ENCODE measurements at regions not wholly inside any gene's neighbourhood (a gene's known extent, or its start where the extent isn't known, plus 50 kb on each side); places are given as distances from the start of the nearest gene placed in this dataset.

DNA sequence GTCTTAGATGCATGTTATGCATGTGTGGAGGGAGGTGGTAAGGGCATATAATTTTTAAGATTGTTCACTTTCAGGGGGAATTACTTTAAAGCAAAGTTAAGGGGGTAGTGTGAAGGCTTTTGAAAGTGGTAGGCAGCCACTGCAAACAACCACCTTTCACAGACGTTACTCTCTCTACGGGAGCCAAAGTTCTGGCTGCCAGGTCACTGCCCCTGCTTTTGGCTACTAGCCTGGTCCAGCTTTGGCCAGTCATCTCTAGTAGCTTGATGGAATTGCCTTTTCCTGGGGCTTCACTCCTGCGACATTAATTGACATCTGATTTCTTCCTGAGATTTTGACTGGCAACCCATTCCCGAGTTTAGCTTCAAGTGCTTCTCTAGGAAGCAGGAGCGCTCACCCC, 397.5 kb downstream of the CDH11 start:
- TF ChIP-seq, protein P1, sequence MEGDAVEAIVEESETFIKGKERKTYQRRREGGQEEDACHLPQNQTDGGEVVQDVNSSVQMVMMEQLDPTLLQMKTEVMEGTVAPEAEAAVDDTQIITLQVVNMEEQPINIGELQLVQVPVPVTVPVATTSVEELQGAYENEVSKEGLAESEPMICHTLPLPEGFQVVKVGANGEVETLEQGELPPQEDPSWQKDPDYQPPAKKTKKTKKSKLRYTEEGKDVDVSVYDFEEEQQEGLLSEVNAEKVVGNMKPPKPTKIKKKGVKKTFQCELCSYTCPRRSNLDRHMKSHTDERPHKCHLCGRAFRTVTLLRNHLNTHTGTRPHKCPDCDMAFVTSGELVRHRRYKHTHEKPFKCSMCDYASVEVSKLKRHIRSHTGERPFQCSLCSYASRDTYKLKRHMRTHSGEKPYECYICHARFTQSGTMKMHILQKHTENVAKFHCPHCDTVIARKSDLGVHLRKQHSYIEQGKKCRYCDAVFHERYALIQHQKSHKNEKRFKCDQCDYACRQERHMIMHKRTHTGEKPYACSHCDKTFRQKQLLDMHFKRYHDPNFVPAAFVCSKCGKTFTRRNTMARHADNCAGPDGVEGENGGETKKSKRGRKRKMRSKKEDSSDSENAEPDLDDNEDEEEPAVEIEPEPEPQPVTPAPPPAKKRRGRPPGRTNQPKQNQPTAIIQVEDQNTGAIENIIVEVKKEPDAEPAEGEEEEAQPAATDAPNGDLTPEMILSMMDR (IDR thresholded peaks at IDR 0.05), result no peak

DNA sequence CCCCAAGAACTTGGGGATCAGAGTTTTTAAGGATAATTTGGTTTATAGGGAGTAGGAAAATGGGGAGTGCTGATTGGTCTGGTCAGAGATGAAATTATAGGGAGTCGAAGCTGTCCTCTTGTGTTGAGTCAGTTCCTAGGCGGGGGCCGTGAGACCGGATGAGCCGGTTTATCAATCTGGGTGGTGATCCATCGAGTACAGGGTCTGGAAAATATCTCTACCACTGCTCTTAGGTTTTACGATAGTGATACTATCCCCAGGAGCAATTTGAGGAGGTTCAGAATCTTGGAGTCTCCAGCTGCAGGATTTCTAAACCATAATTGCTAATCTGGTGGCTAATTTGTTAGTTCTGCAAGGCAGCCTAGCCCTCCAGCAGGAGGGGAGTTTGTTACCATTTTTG, 403.4 kb downstream of the CDH11 start:
- TF ChIP-seq, protein P1 (IDR thresholded peaks at IDR 0.05), result no peak

DNA sequence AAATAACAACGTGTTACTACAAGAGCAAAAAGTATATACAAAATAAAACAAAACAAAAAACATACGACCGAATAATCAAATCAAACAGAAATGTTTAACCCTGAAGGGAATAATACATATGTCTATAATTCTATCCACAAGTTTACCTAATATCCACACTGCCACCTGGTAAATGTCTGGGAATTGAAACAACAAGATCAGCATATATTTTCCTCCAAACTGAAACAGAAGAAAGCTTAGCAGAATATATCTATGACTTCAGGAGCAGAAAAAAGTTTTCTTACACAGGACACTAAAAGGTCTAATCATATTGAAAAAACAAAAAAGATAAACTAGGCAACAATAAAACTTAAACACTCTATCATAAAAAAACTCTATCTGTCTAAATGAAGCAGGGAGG, 404.0 kb downstream of the CDH11 start:
- TF ChIP-seq, protein P1 (IDR thresholded peaks at IDR 0.05), result no peak

DNA sequence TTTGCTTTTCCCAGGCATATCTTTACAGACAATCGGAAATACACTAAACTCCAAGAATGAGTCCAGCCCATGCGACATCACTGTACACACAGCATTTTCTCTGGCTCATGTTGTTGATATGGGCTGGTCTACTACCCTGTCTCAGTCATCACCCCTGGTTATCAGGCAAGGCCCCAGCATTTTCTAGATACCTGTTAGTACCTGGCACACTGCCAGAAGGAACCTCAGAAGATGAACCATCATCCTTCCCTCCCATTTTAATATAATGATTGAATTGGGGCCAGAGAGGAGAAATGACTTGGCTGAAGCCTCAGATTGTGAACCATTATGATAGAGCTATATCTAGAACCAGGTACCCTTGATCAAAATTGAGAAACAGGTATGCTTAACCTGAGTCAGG, 406.2 kb downstream of the CDH11 start:
- TF ChIP-seq, protein P1 (IDR thresholded peaks at IDR 0.05), result no peak

DNA sequence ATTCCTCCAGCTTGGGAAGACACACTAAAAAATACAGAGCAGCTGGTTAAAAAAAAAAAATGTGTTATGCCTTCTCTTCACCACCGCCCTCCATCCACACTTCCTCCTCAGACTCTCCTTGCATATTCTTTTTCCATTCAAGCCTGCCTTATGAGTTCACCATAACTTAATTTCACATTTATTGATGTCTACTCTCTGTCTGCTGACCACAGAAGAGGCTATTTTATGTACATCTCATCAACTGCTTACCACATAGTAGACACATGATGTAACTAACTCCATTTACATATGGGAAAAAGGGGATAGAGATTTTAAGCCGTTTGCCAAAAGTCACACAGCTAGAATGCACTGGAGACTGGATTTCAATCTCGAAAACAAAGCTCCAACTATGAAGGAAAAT, 409.8 kb downstream of the CDH11 start:
- TF ChIP-seq, protein P1 (IDR thresholded peaks at IDR 0.05), result no peak

DNA sequence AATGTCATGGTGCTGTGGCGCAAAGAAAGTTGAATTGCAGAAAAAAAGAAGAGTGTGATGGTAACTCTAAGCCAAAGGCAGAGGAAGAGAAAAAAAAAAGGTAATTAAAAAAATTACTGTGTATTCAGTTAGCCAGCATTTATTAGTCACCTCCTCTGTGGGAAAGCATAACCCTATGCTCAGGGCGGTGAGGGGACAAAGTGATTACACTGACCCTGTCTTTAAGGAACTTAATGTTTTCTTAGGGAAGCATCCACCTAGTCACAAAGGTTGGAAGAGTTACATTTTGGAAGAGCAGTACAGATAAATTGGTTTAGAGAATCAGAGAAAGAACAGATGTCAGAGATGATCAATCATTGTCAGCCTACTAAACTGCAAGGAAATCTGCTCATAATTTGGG, 410.3 kb downstream of the CDH11 start:
- TF ChIP-seq, protein P1 (IDR thresholded peaks at IDR 0.05), result no peak

DNA sequence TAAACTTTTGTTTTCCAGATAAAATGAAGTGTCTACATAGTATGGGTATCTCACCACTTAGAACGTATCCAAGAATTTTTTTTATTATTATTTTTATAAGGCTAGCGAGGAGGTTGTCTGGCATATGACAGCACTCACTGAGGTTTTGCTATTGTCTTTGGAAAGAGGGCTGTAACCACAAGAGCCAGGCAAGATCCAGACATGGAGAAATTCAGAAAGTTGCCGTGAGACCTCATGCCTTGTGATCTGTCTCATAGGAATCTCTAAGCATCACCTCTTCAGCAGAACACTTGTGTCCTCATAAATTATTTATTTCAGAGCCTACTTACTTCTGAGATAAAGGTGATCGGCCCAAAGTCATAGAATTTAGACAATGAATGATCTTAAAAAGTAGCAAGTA, 410.8 kb downstream of the CDH11 start:
- TF ChIP-seq, protein P1 (IDR thresholded peaks at IDR 0.05), result no peak

DNA sequence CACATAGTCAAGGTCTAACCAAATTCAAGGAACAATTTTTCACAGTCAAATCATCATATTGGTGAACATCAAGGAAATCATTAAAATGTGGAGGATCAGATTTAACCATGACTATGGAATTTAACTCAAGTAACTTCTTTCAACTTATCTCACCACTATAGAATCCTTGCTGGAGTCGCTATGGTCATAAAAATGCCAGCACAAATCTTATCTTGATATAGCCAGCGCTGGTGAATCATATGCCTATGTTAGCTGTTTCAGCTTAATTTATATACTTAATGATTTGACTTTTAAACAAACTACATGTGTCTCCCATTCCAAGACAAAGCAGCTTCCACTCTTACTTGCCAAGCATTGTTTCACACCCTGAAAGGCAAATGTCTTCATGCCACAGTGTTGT, 416.4 kb downstream of the CDH11 start:
- TF ChIP-seq, protein P1 (IDR thresholded peaks at IDR 0.05), result no peak
